GM12865 (cell line): ENCODE measurements at regions not wholly inside any gene's neighbourhood (a gene's known extent, or its start where the extent isn't known, plus 50 kb on each side); places are given as distances from the start of the nearest gene placed in this dataset.
"Not testable (repeated sequence)": the region's sequence is repeated elsewhere in the genome, so short reads cannot be mapped to it uniquely, and the experiment has no call there.

ENCODE experiments used
- DNase-seq: peaks from one replicate; pipeline ENCODE4 v3.0.0; 2010; ENCODE audit warnings: low read depth
- H3K4me3 ChIP-seq: 2 replicates; pipeline ENCODE4 v1.5.1; 2011; ENCODE audit warnings: mild to moderate bottlenecking, low read depth, low read length, control low read depth
- TF ChIP-seq, protein P1 (sequence below): IDR thresholded peaks from 2 replicates; pipeline ENCODE4 v1.5.1; 2011; ENCODE audit warnings: low read length, control low read depth, low read depth, inconsistent platforms; ENCODE audit not compliant: insufficient read depth; ENCODE audit errors: missing control alignments

DNA sequence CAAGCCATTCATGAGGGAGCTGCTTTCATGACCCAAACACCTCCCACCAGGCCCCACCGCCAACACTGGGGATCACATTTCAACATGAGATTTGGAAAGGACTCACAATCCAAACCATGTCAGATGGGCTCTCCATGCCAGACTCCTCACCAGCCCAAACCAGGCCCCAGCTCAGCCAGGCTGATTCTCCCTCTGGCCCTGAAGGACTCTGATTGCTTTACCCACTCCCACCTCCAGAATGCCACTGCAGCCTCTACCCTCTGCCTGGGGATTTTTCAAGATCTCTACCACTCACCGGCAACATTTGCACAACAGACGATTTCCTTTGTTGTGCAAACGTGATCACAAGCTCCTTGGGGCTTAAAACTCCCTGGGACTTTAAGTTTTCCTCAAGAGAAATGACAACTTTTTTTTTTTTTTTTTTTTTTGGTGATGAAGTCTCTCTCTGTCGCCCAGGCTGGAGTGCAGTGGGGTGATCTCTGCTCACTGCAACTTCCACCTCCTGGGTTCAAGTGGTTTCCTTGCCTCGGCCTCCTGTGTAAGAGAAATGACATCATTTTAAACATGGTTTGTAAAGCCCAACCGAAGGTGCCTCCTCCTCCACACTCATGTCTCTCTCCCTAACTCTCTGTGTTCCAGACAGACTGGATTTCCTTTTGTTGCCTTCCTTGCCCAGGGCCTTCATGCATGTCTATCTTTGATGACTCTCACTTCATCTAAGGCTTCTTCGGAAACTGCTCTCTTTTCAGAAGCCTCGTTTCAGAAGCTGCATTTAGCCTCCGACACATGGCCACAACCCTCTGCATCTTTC is 147.0 kb downstream of the CDH26 start:
- DNase-seq = no peak
- H3K4me3 ChIP-seq = no peak overlapping the region
- TF ChIP-seq, protein P1, sequence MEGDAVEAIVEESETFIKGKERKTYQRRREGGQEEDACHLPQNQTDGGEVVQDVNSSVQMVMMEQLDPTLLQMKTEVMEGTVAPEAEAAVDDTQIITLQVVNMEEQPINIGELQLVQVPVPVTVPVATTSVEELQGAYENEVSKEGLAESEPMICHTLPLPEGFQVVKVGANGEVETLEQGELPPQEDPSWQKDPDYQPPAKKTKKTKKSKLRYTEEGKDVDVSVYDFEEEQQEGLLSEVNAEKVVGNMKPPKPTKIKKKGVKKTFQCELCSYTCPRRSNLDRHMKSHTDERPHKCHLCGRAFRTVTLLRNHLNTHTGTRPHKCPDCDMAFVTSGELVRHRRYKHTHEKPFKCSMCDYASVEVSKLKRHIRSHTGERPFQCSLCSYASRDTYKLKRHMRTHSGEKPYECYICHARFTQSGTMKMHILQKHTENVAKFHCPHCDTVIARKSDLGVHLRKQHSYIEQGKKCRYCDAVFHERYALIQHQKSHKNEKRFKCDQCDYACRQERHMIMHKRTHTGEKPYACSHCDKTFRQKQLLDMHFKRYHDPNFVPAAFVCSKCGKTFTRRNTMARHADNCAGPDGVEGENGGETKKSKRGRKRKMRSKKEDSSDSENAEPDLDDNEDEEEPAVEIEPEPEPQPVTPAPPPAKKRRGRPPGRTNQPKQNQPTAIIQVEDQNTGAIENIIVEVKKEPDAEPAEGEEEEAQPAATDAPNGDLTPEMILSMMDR = no peak

DNA sequence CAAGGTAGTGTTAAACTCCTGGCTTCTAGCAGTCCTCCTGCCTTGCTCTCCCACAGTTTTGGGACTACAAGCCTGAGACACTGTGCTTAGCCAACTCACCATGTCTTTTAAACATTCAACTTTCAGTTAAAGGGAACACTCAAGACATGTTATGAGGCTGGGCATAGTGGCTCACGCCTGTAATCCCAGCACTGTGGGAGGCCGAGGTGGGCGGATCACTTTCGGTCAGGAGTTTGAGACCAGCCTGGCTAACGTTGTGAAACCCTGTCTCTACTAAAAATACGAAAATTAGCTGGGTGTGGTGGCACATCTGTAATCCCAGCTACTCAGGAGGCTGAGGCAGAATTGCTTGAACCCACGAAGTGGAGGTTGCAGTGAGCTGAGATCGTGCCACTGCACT is 148.0 kb downstream of the CDH26 start:
- H3K4me3 ChIP-seq, DNase-seq: not testable (repeated sequence)

DNA sequence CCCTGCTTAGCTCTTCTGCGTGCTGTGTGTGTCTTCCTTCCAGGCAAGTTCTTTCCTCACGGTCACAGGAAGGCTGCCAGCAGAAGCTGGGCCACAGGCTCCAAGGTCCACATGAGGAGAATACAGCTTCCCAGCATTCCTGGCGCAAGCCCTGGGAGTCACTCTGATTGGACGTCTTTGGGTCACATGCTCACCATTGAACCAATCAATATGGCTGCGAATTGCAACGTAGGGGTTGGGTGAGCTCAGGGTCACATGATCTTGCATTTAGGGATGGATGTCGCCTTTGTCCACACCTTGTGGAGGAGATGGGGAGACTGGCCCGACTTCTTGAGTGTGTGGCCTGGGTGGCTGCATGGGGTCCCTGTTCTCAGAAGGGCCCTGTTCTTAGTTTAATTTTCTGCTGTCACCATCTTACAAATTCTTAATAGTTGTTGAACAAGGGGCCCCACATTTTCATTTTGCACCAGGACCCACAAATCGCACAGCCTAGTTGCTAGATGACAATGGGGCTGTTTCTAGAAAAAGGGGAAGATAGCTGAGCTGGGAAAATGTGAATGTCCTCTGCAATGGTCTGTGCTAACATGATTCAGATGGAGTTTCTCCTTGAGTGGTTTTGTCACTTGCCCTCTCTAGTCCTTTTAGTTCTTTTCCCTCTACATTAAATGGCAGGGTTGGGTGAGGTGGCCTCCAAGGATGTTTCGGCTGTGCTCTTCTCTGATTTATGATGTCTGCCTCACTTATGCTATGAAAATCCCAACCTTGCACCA is 149.6 kb downstream of the CDH26 start:
- DNase-seq = no peak
- TF ChIP-seq, protein P1 = no peak
- H3K4me3 ChIP-seq = no peak overlapping the region

DNA sequence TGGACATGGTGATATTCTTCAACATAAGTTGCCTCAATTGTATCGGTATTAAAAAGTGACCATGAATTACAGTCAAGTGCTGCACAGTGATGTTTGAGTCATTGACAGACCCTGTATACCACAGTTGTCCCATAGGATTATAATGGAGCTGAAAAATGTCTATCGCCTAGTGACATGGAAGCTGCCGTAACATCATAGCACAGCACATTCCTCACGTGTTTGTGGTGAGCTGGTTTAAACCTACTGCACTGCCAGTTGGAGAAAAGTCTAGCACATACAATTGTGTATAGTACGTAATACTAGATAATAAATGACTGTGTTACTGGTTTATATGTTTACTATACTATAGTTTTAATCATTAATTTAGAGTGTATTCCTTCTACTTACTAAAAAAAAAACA is 150.2 kb downstream of the CDH26 start:
- no peak overlapping the region for H3K4me3 ChIP-seq
- TF ChIP-seq, protein P1 = no peak
- DNase-seq = no peak

DNA sequence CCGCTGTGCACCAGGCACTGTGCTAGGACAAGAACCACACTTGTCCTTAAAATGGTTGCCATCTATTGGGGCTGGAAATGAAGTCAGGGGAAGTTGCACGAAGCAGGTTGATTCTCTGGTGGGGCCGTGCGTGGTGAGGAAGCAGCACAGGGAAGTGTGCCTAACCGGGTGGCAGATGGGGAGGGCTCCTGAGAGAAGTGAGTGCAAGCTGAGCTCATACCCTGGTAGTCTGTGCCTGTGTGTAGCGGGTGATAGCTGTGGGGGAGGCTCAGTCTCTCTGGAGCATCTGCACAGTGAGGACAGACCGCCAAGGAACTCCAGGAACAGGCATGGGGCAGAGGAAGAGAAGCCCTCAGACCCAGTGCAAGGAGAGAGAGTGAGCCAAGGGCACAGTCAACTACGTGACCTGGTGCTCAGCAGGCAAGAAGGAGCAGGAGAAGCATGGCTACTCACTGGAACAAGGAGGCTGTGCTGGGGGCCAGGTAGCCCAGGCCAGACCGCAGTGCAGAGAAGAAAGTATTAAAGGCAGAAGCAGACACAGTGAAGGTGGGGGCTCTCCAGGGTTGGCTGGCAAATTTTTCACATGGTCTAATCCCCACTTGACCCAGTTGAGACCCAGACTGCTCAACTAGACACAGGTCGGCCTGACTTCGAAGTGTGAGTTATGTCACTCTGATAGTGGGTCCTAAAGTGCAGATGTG is 155.0 kb downstream of the CDH26 start:
- H3K4me3 ChIP-seq = no peak overlapping the region
- no peak for DNase-seq
- TF ChIP-seq, protein P1 = no peak

DNA sequence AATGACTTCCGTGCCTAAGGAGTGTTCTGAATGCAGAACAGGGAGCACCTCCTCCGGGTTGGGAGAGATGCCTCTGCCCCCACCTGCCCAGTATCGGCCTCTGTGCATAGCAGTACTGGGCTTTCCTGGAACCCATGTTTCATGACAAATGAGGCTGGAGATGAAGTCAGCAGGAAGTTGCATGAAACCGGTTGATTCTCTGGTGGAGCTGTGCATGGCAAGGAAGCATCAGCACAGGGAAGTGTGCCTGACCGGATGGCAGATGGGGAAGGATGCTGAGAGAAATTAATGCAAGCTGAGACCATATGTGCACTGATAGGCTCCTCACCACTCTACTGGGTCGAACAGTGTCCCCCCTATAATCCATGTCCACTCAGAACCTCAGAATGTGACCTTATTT is 155.5 kb downstream of the CDH26 start:
- TF ChIP-seq, protein P1 = no peak
- DNase-seq = no peak
- H3K4me3 ChIP-seq = no peak overlapping the region

DNA sequence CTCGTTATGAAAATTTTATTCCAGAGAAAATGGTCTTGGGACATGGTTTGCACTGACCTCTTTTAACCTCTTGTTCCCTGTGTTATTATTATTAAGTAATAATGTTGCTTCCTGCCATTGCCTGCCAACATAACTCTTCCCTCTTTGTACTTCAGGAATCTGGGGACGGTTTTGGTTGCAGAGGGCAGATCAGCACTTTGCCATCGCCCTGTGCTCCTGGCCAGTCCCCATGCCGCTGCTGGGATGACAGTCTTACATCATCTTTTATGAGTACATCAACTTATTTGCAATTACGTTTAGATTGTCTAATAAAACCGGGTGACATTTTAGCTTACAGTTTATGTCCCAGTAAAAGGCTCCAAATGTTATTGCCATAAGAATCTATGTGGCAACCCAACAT is 157.2 kb downstream of the CDH26 start:
- TF ChIP-seq, protein P1 = no peak
- no peak for DNase-seq
- no peak overlapping the region for H3K4me3 ChIP-seq
